Panc1 (cell line): ENCODE measurements at regions not wholly inside any gene's neighbourhood (a gene's known extent, or its start where the extent isn't known, plus 50 kb on each side); places are given as distances from the start of the nearest gene placed in this dataset.

Experiments
- ATAC-seq: fragments of 200-7000 bp; cut with Tn5 transposase; 2 replicates; pipeline ENCODE4 v1.9.1; 2020; ENCODE audit warnings: mild to moderate bottlenecking, moderate library complexity
- BruUV-seq: library from RNA; stranded (reverse); fragments of 400-500 nt; replicated peaks from 2 replicates; lab custom pipeline; 2021; lab: Mats Ljungman, UMichigan
- CTCF ChIA-PET: fragments of 300-600 bp; sonication (Branson Sonifier 250); formaldehyde crosslinking; loops from one replicate; lab custom pipeline; 2022; ENCODE audit warnings: antibody characterized with exemption; lab: Charles Lee
- POLR2A ChIA-PET: fragments of 300-600 bp; sonication (Branson Sonifier 250); formaldehyde crosslinking; loops from one replicate; lab custom pipeline; 2022; ENCODE audit warnings: antibody characterized with exemption; lab: Charles Lee
- DNase-seq: peaks from one replicate; pipeline ENCODE4 v3.0.0-alpha.2; 2010; ENCODE audit warnings: low read depth, low spot score
- H3K27ac ChIP-seq: 2 replicates; pipeline ENCODE4 v1.5.1; 2011; ENCODE audit warnings: mild to moderate bottlenecking, low read length, inconsistent platforms
- H3K27me3 ChIP-seq: fragments of 200-500 bp; sonication (Bioruptor generic); 2 replicates; pipeline ENCODE4 v1.6.0; 2014; ENCODE audit warnings: low read length, inconsistent platforms; ENCODE audit not compliant: control insufficient read depth, insufficient read depth
- H3K36me3 ChIP-seq: fragments of 200-500 bp; sonication (Bioruptor generic); 2 replicates; pipeline ENCODE4 v1.5.1; 2014; ENCODE audit warnings: inconsistent platforms, mild to moderate bottlenecking, low read length, moderate library complexity; ENCODE audit not compliant: control insufficient read depth, insufficient read depth
- H3K4me1 ChIP-seq: 2 replicates; pipeline ENCODE4 v1.5.1; 2011; ENCODE audit warnings: inconsistent platforms, mild to moderate bottlenecking, low read length, moderate library complexity; ENCODE audit not compliant: control insufficient read depth, insufficient read depth
- H3K4me3 ChIP-seq, 2 experiments: 2 replicates each; pipeline ENCODE4 v1.5.1; 2011 to 2012; ENCODE audit warnings: low read depth in 2 of 2, low read length in 2 of 2, mild to moderate bottlenecking in 2 of 2, inconsistent platforms in 1 of 2, moderate library complexity in 1 of 2
- H3K9me3 ChIP-seq: fragments of 200-500 bp; sonication (Bioruptor generic); 2 replicates; pipeline ENCODE4 v1.5.1; 2014; ENCODE audit warnings: low read depth, mild to moderate bottlenecking, inconsistent platforms, low read length, moderate library complexity; ENCODE audit not compliant: control insufficient read depth, insufficient read depth
- POLR2AphosphoS5 ChIP-seq: IDR thresholded peaks from 2 replicates; pipeline ENCODE4 v1.6.1; 2012; ENCODE audit warnings: mild to moderate bottlenecking, low read depth, low read length, moderate library complexity
- SIN3A ChIP-seq: IDR thresholded peaks from 2 replicates; pipeline ENCODE4 v1.6.1; 2012; ENCODE audit warnings: low read depth, mild to moderate bottlenecking, low read length, moderate library complexity, borderline replicate concordance; ENCODE audit not compliant: insufficient read depth
- TCF7L2 ChIP-seq: IDR thresholded peaks from 2 replicates; pipeline ENCODE4 v1.6.1; 2011; ENCODE audit warnings: mild to moderate bottlenecking, low read depth, low read length, inconsistent platforms
- in situ Hi-C: cut with HindIII; loops from 2 replicates; pipeline ENCODE4 v1.10.0; 2016; ENCODE audit warnings: low sequenced_read_pairs, low pct_unique_long_range_greater_than_20kb
- intact Hi-C: fragments of 100-400 bp; cut with micrococcal nuclease; formaldehyde crosslinking; loops from one replicate; pipeline ENCODE4 v1.10.0; 2022; ENCODE audit not compliant: unreplicated experiment
- TF ChIP-seq, protein P1 (sequence below), 2 experiments: IDR thresholded peaks; 2 replicates each; pipeline ENCODE4 v1.6.1; 2011 to 2012; ENCODE audit warnings: low read depth in 2 of 2, control low read depth in 1 of 2, low read length in 1 of 2, mild to moderate bottlenecking in 1 of 2, moderate library complexity in 1 of 2; ENCODE audit not compliant: insufficient read depth in 1 of 2
- TF ChIP-seq, protein P2 (sequence below): fragments of 450-650 bp; IDR thresholded peaks from 2 replicates; pipeline ENCODE4 v1.5.1; 2017; ENCODE audit warnings: mild to moderate bottlenecking

DNA sequence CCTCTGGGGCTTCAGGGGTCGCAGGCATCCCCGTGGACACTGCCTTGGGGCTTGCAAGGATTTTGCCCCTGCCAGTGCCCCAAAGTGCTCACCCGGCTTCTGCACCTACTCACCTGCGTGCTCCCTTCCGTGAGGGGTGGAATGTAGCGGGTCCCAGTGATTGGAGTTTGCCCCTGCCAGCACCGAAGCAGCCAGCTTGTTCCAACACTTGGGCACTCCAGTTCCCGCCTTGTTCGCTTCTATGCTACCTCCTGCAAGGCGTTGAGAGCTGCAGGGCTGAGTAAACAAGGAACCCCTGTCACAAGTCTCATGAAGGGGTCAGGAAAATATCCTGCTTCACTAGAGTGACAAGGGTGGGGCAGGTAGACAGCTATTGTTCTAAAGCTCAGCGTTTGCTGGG lies 631.5 kb downstream of the EPHA4 start:
- H3K27ac ChIP-seq: no peak overlapping the region
- ATAC-seq: no peak
- no peaks in the 10 kb centered on the region for H3K4me1 ChIP-seq
- no TSS peak for BruUV-seq
- TF ChIP-seq POLR2AphosphoS5: no peak
- TF ChIP-seq TCF7L2: no peak
- TF ChIP-seq, protein P1, sequence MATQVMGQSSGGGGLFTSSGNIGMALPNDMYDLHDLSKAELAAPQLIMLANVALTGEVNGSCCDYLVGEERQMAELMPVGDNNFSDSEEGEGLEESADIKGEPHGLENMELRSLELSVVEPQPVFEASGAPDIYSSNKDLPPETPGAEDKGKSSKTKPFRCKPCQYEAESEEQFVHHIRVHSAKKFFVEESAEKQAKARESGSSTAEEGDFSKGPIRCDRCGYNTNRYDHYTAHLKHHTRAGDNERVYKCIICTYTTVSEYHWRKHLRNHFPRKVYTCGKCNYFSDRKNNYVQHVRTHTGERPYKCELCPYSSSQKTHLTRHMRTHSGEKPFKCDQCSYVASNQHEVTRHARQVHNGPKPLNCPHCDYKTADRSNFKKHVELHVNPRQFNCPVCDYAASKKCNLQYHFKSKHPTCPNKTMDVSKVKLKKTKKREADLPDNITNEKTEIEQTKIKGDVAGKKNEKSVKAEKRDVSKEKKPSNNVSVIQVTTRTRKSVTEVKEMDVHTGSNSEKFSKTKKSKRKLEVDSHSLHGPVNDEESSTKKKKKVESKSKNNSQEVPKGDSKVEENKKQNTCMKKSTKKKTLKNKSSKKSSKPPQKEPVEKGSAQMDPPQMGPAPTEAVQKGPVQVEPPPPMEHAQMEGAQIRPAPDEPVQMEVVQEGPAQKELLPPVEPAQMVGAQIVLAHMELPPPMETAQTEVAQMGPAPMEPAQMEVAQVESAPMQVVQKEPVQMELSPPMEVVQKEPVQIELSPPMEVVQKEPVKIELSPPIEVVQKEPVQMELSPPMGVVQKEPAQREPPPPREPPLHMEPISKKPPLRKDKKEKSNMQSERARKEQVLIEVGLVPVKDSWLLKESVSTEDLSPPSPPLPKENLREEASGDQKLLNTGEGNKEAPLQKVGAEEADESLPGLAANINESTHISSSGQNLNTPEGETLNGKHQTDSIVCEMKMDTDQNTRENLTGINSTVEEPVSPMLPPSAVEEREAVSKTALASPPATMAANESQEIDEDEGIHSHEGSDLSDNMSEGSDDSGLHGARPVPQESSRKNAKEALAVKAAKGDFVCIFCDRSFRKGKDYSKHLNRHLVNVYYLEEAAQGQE (IDR thresholded peaks at IDR 0.05; ENCODE audit: insufficient read depth in 1 of 2, low read depth in 2 of 2, low read length in 1 of 2): no peak
- no peak for TF ChIP-seq SIN3A
- TF ChIP-seq, protein P2, sequence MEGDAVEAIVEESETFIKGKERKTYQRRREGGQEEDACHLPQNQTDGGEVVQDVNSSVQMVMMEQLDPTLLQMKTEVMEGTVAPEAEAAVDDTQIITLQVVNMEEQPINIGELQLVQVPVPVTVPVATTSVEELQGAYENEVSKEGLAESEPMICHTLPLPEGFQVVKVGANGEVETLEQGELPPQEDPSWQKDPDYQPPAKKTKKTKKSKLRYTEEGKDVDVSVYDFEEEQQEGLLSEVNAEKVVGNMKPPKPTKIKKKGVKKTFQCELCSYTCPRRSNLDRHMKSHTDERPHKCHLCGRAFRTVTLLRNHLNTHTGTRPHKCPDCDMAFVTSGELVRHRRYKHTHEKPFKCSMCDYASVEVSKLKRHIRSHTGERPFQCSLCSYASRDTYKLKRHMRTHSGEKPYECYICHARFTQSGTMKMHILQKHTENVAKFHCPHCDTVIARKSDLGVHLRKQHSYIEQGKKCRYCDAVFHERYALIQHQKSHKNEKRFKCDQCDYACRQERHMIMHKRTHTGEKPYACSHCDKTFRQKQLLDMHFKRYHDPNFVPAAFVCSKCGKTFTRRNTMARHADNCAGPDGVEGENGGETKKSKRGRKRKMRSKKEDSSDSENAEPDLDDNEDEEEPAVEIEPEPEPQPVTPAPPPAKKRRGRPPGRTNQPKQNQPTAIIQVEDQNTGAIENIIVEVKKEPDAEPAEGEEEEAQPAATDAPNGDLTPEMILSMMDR: no peak
- no peak overlapping the region for H3K4me3 ChIP-seq
- H3K9me3 ChIP-seq: no peaks in the 10 kb centered on the region
- ChIA-PET POLR2A (no interaction called here), CTCF (no interaction called here)
- DNase-seq: no peak
- no peaks in the 10 kb centered on the region for H3K27me3 ChIP-seq
- in situ Hi-C loops (no loop called here), intact Hi-C loops (no loop called here)
- H3K36me3 ChIP-seq: no peaks in the 10 kb centered on the region

DNA sequence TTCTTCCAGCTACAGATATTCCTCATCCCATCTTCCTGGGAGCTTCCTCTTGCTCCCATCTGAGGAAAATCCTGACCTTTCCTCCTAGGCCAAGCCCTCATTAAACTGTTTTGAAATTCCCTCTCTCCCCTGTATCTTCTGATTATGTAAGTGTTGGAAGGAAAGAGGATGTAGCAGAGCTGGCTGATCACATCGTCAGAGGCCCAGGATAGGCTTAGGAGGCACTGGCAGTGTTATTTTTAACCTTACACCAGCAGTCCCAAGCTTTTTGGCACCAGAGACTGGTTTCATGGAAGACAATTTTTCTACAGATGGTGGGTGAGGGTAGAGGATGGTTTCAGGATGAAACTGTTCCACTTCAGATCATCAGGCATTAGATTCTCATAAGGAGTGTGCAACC lies 630.4 kb downstream of the EPHA4 start:
- CTCF ChIA-PET: no interaction called here
- intact Hi-C loops: no loop called here
- DNase-seq: no peak
- no peak for ATAC-seq
- TF ChIP-seq POLR2AphosphoS5: no peak
- no peak for TF ChIP-seq TCF7L2
- TF ChIP-seq, protein P2: no peak
- TF ChIP-seq, protein P1 (IDR thresholded peaks at IDR 0.05; ENCODE audit: insufficient read depth in 1 of 2, low read depth in 2 of 2, low read length in 1 of 2): no peak
- TF ChIP-seq SIN3A: no peak
- Histone ChIP-seq H3K27me3 (no peaks in the 10 kb centered on the region), H3K9me3 (no peaks in the 10 kb centered on the region), H3K4me1 (no peaks in the 10 kb centered on the region), H3K36me3 (no peaks in the 10 kb centered on the region), H3K4me3 (no peak overlapping the region), H3K27ac (no peak overlapping the region)
- in situ Hi-C loops: no loop called here
- POLR2A ChIA-PET: no interaction called here
- no TSS peak for BruUV-seq
